OCI-LY1 (cell line): ENCODE measurements at regions not wholly inside any gene's neighbourhood (a gene's known extent, or its start where the extent isn't known, plus 50 kb on each side); places are given as distances from the start of the nearest gene placed in this dataset.

Experiments
- EZH2 ChIP-seq: fragments of 200-600 bp; sonication (generic), shearing (Covaris generic); IDR thresholded peaks from 2 replicates; pipeline ENCODE4 v1.8.0; 2017; ENCODE audit warnings: borderline replicate concordance, mixed run types, mild to moderate bottlenecking, antibody characterized with exemption, low read length, moderate library complexity, mixed read lengths
- TF ChIP-seq, protein P1 (sequence below): fragments of 200-600 bp; sonication (generic), shearing (Covaris generic); IDR thresholded peaks from 2 replicates; pipeline ENCODE4 v1.5.1; 2017; ENCODE audit warnings: mild to moderate bottlenecking, antibody characterized with exemption, low read length, moderate library complexity, mixed read lengths

DNA sequence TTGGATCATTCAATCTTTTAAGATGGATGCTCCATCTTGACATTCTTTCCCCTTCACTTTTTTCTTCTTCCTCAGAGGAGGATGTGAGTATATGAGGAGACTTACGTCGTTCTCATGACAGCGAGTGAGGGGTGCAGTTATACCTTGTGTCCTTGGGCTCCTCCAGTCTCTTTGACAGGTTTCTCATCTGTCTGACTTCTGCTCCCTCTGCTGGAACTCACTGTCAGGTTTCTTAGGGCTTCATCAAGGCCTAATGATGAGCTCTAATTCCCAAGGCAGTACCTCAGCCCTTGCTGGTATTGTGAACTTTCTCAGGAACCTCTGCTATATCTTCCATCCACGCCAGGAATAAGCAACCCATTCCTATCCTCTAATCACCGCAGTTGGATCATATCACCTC, 237.8 kb upstream of the ADGRL3 start:
- TF ChIP-seq, protein P1, sequence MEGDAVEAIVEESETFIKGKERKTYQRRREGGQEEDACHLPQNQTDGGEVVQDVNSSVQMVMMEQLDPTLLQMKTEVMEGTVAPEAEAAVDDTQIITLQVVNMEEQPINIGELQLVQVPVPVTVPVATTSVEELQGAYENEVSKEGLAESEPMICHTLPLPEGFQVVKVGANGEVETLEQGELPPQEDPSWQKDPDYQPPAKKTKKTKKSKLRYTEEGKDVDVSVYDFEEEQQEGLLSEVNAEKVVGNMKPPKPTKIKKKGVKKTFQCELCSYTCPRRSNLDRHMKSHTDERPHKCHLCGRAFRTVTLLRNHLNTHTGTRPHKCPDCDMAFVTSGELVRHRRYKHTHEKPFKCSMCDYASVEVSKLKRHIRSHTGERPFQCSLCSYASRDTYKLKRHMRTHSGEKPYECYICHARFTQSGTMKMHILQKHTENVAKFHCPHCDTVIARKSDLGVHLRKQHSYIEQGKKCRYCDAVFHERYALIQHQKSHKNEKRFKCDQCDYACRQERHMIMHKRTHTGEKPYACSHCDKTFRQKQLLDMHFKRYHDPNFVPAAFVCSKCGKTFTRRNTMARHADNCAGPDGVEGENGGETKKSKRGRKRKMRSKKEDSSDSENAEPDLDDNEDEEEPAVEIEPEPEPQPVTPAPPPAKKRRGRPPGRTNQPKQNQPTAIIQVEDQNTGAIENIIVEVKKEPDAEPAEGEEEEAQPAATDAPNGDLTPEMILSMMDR = no peak
- no peak for TF ChIP-seq EZH2
